ENCODE measurements at regions not wholly inside any gene's neighbourhood (a gene's known extent, or its start where the extent isn't known, plus 50 kb on each side); places are given as distances from the start of the nearest gene placed in this dataset.

DNA sequence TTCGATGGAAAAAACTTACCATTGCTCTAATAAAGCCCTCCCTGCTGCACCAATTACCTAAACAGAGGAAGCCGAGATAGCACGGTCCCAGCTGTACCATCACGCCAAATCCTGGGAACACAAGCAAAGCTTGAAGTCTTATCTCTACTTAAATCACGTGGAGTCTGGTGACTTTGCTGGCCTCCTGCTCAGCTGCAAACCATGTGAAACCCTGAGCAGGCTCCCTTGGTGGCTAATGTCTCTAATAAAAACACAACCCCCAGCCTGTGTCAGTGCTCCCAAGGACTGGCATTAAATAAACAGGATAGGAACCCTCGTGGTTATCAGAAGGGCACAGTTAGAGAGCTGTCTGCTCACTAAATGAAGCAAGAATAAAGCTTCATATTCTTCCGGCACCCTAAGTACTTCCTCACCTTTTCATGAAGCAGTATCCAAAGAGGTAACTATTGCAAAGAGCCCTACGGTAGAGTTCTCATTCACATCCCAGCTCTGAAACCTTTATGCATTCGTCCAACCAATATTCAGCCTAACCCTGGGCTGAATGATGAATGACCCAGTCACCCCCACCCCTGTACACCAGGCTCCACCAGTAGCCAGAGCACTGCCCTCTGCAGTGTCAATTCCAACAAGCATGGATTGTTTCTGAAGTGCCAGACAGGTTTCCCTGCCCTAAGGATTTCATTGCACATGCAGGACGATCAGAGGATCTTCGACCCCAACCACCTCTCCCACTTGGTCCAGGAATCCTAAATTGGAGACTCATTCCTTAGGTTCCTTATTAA is 452.7 kb upstream of the TMPO start:
- Histone ChIP-seq H3K4me3 (no peak overlapping the region), H3K27ac (no peak overlapping the region)
- no peak for DNase-seq (ENCODE audit: low spot score)

DNA sequence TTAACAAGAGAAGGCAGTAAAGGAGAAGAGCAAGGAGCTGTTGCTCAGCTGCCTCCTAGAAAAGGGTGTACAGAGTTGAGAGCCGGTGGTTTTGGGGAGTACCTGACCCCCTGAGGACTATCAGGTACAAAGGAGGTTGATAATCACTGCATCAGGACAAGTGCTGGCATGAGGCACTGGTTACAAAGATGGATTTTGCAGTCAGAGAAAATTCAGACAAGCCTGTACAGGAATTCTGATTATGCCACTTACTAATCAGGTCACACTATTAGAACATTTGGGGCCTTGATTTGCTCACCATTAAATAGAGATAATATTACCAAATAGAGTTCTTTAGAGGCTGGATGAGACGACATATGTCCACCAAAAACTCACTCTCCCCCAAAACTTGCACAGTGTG is 450.9 kb upstream of the TMPO start:
- Histone ChIP-seq H3K36me3 (no peaks in the 10 kb centered on the region), H3K27ac (no peak overlapping the region), H3K27me3 (no peaks in the 10 kb centered on the region), H3K9me3 (no peaks in the 10 kb centered on the region), H3K4me1 (no peaks in the 10 kb centered on the region), H3K4me3 (no peak overlapping the region)
- no peak for DNase-seq (ENCODE audit: low spot score)
- TF ChIP-seq, protein P1, sequence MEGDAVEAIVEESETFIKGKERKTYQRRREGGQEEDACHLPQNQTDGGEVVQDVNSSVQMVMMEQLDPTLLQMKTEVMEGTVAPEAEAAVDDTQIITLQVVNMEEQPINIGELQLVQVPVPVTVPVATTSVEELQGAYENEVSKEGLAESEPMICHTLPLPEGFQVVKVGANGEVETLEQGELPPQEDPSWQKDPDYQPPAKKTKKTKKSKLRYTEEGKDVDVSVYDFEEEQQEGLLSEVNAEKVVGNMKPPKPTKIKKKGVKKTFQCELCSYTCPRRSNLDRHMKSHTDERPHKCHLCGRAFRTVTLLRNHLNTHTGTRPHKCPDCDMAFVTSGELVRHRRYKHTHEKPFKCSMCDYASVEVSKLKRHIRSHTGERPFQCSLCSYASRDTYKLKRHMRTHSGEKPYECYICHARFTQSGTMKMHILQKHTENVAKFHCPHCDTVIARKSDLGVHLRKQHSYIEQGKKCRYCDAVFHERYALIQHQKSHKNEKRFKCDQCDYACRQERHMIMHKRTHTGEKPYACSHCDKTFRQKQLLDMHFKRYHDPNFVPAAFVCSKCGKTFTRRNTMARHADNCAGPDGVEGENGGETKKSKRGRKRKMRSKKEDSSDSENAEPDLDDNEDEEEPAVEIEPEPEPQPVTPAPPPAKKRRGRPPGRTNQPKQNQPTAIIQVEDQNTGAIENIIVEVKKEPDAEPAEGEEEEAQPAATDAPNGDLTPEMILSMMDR (IDR thresholded peaks at IDR 0.05): no peak

More for the DNA sequence above, 452.7 kb upstream of the TMPO start:
- H3K27me3 ChIP-seq: no peaks in the 10 kb centered on the region
- no peaks in the 10 kb centered on the region for H3K9me3 ChIP-seq
- H3K36me3 ChIP-seq: no peaks in the 10 kb centered on the region
- no peaks in the 10 kb centered on the region for H3K4me1 ChIP-seq
- TF ChIP-seq, protein P1 (IDR thresholded peaks at IDR 0.05): no peak

DNA sequence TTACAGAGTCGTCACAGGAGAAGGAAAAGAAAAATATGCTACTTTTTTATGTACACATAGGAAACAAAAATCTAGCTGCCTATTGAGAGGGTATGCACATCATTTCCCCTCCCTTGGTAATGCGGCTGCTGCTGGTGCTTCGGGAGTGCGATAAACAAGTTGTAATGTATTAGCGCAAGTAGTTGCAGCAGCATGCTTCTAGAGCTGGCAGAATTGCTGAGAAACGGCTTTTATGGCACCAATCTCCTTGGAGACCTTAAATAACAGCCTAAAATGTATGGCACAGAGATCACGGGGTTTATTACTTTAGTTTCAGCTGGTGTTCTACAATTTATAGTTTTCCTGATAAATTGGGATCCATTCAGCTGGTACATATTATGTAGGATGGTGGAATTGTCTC is 447.6 kb upstream of the TMPO start:
- Histone ChIP-seq H3K4me1 (no peaks in the 10 kb centered on the region), H3K27me3 (no peaks in the 10 kb centered on the region), H3K36me3 (no peaks in the 10 kb centered on the region), H3K27ac (no peak overlapping the region), H3K4me3 (no peak overlapping the region), H3K9me3 (no peaks in the 10 kb centered on the region)
- no peak for DNase-seq (ENCODE audit: low spot score)
- TF ChIP-seq, protein P1 (IDR thresholded peaks at IDR 0.05): no peak

DNA sequence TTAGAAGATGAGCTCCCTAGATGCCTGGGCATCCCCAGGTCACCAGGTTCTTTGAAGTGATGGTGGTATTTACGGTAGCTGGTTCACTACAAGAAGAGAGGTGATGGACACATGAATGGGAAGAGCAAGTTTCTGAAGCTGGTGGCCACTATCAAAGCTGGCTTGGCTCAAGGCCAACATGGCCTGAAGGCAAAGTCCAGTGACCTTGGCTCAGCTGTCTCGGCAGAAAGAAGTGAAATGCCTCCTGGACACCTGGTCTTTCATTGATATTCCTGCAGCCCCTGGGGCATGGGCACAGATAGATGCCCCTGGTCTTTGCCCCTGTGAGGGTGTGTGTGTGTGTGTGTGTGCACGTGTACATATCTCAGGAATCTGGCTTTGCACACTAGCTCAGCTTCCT is 441.8 kb upstream of the TMPO start:
- H3K4me1 ChIP-seq: no peaks in the 10 kb centered on the region
- H3K36me3 ChIP-seq: no peaks in the 10 kb centered on the region
- DNase-seq (ENCODE audit: low spot score): no peak
- H3K27ac ChIP-seq: no peak overlapping the region
- H3K9me3 ChIP-seq: no peaks in the 10 kb centered on the region
- TF ChIP-seq, protein P1 (IDR thresholded peaks at IDR 0.05): no peak
- no peak overlapping the region for H3K4me3 ChIP-seq
- H3K27me3 ChIP-seq: no peaks in the 10 kb centered on the region

DNA sequence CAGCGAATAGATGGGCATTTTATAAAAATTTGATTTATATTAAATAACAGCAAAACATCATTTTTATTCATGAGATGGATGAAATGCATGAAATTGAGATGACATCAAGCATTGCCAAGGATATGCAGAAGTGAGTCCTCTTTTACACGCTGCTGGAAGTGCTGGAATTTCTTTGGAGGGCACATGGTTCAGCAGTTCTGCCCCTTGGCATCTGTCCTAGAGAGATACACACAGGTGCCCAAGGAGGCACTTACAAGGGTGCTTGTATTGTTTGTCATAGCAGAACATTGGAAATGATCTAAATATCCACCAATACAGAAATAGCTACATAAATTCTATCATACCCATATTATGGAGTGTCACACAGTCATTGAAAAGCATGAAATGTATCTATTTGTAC is 441.1 kb upstream of the TMPO start:
- no peak for DNase-seq (ENCODE audit: low spot score)
- Histone ChIP-seq H3K4me1 (no peaks in the 10 kb centered on the region), H3K36me3 (no peaks in the 10 kb centered on the region), H3K27ac (no peak overlapping the region), H3K9me3 (no peaks in the 10 kb centered on the region), H3K4me3 (no peak overlapping the region), H3K27me3 (no peaks in the 10 kb centered on the region)
- TF ChIP-seq, protein P1 (IDR thresholded peaks at IDR 0.05): no peak

DNA sequence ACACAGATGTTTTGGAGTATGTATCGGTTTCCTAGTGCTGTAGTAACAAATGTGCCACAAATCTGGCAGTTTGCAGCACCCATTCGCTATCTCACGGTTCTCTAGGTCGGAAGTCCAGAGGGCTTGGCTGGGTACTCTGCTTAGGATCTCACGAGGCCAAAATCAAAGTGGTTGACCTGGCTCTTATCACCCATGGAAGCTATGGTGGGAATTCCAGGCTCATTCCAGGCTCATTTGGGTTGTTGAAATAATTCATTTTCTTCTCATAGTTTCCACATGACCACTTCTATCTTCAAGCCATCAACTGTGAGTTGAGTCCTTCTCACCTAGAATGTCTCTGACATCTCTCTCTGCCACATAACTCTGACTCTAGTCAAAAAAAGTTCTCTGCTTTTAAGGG is 431.0 kb upstream of the TMPO start:
- no peak for DNase-seq (ENCODE audit: low spot score)
- no peak overlapping the region for H3K4me3 ChIP-seq
- no peaks in the 10 kb centered on the region for H3K4me1 ChIP-seq
- no peak overlapping the region for H3K27ac ChIP-seq
- no peaks in the 10 kb centered on the region for H3K27me3 ChIP-seq
- TF ChIP-seq, protein P1 (IDR thresholded peaks at IDR 0.05): no peak
- no peaks in the 10 kb centered on the region for H3K36me3 ChIP-seq
- no peaks in the 10 kb centered on the region for H3K9me3 ChIP-seq

Measured in right atrium auricular region (tissue), 2 donors.